ENCODE measurements at regions not wholly inside any gene's neighbourhood (a gene's known extent, or its start where the extent isn't known, plus 50 kb on each side); places are given as distances from the start of the nearest gene placed in this dataset.

DNA sequence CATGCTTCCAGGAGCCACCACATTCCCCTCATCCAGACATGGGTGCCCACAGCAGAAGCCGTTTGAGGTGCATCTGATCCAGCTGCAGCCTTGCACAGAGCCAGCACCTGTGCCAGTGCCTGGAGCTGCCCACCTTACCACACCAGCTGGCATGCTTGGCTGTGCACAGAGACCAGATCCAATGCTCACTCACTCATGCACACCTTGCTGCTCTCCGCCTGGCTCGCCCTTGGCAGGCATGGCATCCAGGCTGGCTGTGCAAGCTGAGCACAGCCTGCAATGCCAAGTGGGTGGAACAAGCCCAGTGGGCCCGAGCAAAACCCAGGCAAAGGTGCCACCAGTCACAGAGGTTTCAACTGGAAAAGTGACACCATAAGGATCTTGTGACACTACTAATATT, 66.9 kb upstream of the SEMA3A start (continued):
- TF ChIP-seq, protein P1, sequence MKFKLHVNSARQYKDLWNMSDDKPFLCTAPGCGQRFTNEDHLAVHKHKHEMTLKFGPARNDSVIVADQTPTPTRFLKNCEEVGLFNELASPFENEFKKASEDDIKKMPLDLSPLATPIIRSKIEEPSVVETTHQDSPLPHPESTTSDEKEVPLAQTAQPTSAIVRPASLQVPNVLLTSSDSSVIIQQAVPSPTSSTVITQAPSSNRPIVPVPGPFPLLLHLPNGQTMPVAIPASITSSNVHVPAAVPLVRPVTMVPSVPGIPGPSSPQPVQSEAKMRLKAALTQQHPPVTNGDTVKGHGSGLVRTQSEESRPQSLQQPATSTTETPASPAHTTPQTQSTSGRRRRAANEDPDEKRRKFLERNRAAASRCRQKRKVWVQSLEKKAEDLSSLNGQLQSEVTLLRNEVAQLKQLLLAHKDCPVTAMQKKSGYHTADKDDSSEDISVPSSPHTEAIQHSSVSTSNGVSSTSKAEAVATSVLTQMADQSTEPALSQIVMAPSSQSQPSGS (IDR thresholded peaks at IDR 0.05; ENCODE audit: low read length) = no peak

DNA sequence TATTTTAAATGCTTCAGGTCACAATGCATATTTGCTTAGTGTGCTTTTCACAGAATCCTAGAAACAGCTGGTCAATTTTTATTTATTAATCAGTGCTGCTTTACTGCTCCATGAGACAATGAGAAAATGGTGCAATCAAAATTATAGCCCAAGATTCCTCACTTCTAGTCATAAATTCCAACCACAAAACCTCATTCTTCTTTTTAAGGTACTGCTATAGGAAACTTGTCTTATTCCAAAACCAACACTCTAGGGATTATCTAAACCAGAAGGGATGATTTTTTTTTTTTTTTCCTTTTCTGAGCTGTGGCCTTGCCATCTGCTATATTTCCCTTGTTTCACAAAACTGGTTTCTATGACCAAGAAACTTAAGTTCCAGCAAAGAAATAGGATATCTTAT, 64.0 kb upstream of the SEMA3A start:
- no peak for TF ChIP-seq GABPA (IDR thresholded peaks at IDR 0.05; ENCODE audit: low read depth)
- TF ChIP-seq, protein P2, sequence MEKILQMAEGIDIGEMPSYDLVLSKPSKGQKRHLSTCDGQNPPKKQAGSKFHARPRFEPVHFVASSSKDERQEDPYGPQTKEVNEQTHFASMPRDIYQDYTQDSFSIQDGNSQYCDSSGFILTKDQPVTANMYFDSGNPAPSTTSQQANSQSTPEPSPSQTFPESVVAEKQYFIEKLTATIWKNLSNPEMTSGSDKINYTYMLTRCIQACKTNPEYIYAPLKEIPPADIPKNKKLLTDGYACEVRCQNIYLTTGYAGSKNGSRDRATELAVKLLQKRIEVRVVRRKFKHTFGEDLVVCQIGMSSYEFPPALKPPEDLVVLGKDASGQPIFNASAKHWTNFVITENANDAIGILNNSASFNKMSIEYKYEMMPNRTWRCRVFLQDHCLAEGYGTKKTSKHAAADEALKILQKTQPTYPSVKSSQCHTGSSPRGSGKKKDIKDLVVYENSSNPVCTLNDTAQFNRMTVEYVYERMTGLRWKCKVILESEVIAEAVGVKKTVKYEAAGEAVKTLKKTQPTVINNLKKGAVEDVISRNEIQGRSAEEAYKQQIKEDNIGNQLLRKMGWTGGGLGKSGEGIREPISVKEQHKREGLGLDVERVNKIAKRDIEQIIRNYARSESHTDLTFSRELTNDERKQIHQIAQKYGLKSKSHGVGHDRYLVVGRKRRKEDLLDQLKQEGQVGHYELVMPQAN (conservative IDR thresholded peaks at IDR 0.05) = no peak
- no peak for TF ChIP-seq NR2C1 (IDR thresholded peaks at IDR 0.05)
- no peak for TF ChIP-seq CREB1 (IDR thresholded peaks at IDR 0.05; ENCODE audit: low read depth)
- TF ChIP-seq SIX5 (IDR thresholded peaks at IDR 0.05; ENCODE audit: low read depth, low read length, severe bottlenecking) = no peak
- TF ChIP-seq LARP7 (IDR thresholded peaks at IDR 0.05) = no peak
- no peak for TF ChIP-seq SP1 (IDR thresholded peaks at IDR 0.05; ENCODE audit: low read depth, low read length)
- no peak for DNase-seq (ENCODE audit: low read depth, low spot score)
- intact Hi-C loops (cut with micrococcal nuclease; ENCODE audit: unreplicated experiment) = no loop called here
- Histone ChIP-seq H3K4me2 (ENCODE audit: control insufficient read depth, insufficient read depth) (no peak overlapping the region), H3K9me3 (replicated peaks; ENCODE audit: control insufficient read depth, insufficient read depth, low read length) (no peaks in the 10 kb centered on the region), H4K20me1 (ENCODE audit: control insufficient read depth, insufficient read depth) (no peaks in the 10 kb centered on the region), H3K4me3 (no peak overlapping the region), H2AFZ (ENCODE audit: control insufficient read depth, low read depth, low read length) (no peak overlapping the region), H3K4me1 (ENCODE audit: control insufficient read depth, insufficient read depth, low read length) (no peaks in the 10 kb centered on the region), H3K36me3 (ENCODE audit: control insufficient read depth in 2 of 2, insufficient read depth in 2 of 2, low read length in 1 of 2) (no peaks in the 10 kb centered on the region), H3K9ac (ENCODE audit: control insufficient read depth, insufficient read depth, low read length) (no peak overlapping the region), H3K27me3 (replicated peaks in 1 of 2; ENCODE audit: control insufficient read depth in 2 of 2, insufficient read depth in 2 of 2, low read length in 1 of 2) (no peaks in the 10 kb centered on the region), H3K79me2 (ENCODE audit: control insufficient read depth, insufficient read depth, low read length) (no peaks in the 10 kb centered on the region), H3K27ac (ENCODE audit: control insufficient read depth, insufficient read depth) (no peak overlapping the region)
- ATAC-seq = no peak
- no TSS peak for BruUV-seq (replicated peaks)
- RAD21 ChIA-PET (ENCODE audit: unreplicated experiment) = no interaction called here
- CTCF ChIA-PET = no interaction called here
- POLR2A ChIA-PET = no interaction called here
- SMC1A ChIA-PET (ENCODE audit: uncharacterized antibody, unreplicated experiment) = interaction anchor here (1.0 to 1.5 kb wide), 4 partner anchors 8 to 154 kb away, joined by 3 to 4 read pairs (median 4); no protein-coding TSS in a partner anchor
- no peak for FAIRE-seq
- in situ Hi-C loops (cut with MboI) = no loop called here

Data from GM12878 (cell line).